Adrenal gland (tissue), 9 donors: ENCODE measurements at regions not wholly inside any gene's neighbourhood (a gene's known extent, or its start where the extent isn't known, plus 50 kb on each side); places are given as distances from the start of the nearest gene placed in this dataset.

Experiments used
- DNase-seq, 7 donors: peaks; one replicate each; pipeline ENCODE4 v3.0.0-alpha.2; 2019 to 2020
- H3K27ac ChIP-seq, 5 donors: fragments of 200-600 bp; sonication (generic) in 4 of 5; 1 replicate in 3 of 5; 2 replicates in 2 of 5; pipeline versions ENCODE4 v1.5.1 to v1.8.0; 2016 to 2020; ENCODE audit warnings: mild to moderate bottlenecking in 1 of 5
- H3K27me3 ChIP-seq: fragments of 200-600 bp; 2 replicates; pipeline ENCODE4 v1.8.0; 2021
- H3K36me3 ChIP-seq, 2 donors: fragments of 200-600 bp; replicated peaks in 1 of 2; 1 replicate in 1 of 2; 2 replicates in 1 of 2; pipeline versions ENCODE4 v1.5.1 to v1.8.0; 2018 to 2022
- H3K4me1 ChIP-seq, 2 donors: fragments of 200-600 bp; replicated peaks in 1 of 2; 1 replicate in 1 of 2; 2 replicates in 1 of 2; pipeline versions ENCODE4 v1.5.1 to v1.8.0; 2018 to 2021
- H3K4me3 ChIP-seq, 4 donors: fragments of 200-600 bp; sonication (generic) in 3 of 4; one replicate each; pipeline ENCODE4 v1.5.1; 2016 to 2018
- H3K9me3 ChIP-seq, 3 donors: fragments of 200-600 bp; sonication (generic) in 1 of 3; replicated peaks in 1 of 3; 1 replicate in 2 of 3; 2 replicates in 1 of 3; pipeline versions ENCODE4 v1.5.1 to v1.8.0; 2016 to 2021
- POLR2A ChIP-seq, 2 donors: fragments of 450-650 bp; IDR thresholded peaks; one replicate each; pipeline ENCODE4 v1.6.1; 2017; ENCODE audit warnings: antibody characterized with exemption in 2 of 2, mild to moderate bottlenecking in 2 of 2, moderate library complexity in 1 of 2
- WGBS, 4 donors: extraction: QIAGEN DNeasy Blood & Tissue Kit in 2 of 4; methylation state at CpG; one replicate each; pipeline versions ENCODE4 v1.1.5 to v1.1.7; 2013 to 2017; 5-methylcytosine and 5-hydroxymethylcytosine counted together
- intact Hi-C, 2 donors: fragments of 100-400 bp; cut with DNase I; formaldehyde crosslinking; loops; one replicate each; pipeline versions ENCODE4 v1.14.1 to v1.15.0; 2022 to 2023
- TF ChIP-seq, protein P1 (sequence below), 6 experiments: fragments of 450-650 bp in 4 of 6; fragments of 200-600 bp in 2 of 6; sonication (generic) in 1 of 6; IDR thresholded peaks; 1 replicate in 5 of 6; 2 replicates in 1 of 6; pipeline versions ENCODE4 v1.5.1 to v1.8.0; 2016 to 2021; ENCODE audit warnings: antibody characterized with exemption in 6 of 6, mild to moderate bottlenecking in 2 of 6, moderate library complexity in 1 of 6
- donor health status: healthy with polysubstance abuse.
- donor health status: Bipolar disorder and iron deficiency.
- donor health status: DM: yes; HTN: yes; CAD: no.
- donor health status: DM: no; HTN: no; CAD: no.
- donor health status: DM: no; HTN: no; CAD: no.

DNA sequence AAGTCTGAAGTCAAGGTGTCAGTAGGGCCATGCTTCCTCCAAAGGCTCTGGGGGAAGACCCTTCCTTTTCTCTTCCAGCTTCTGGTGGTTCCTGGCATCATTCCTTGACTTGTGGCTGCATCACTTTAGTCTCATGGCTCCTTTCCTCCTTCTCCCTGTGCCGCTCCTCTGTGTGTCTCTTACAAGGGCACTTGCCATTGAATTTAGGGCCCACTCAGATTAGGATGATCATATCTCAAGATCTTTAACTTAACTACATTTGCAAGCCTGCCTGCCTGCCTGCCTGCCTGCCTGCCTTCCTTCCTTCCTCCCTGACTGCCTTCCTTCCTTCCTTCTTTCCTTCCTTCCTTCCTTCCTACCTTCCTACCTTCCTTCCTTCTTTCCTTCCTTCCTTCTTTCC lies 89.7 kb upstream of the MPHOSPH6 start:
- no peaks in the 10 kb centered on the region for H3K36me3 ChIP-seq
- H3K4me3 ChIP-seq, result no peak overlapping the region
- WGBS, 4 donors, result 79 to 92% (median 86%) methylated on average over 1 of the region's 1 CpG
- no peak overlapping the region for H3K27ac ChIP-seq
- TF ChIP-seq POLR2A (IDR thresholded peaks at IDR 0.05), result no peak
- TF ChIP-seq, protein P1, sequence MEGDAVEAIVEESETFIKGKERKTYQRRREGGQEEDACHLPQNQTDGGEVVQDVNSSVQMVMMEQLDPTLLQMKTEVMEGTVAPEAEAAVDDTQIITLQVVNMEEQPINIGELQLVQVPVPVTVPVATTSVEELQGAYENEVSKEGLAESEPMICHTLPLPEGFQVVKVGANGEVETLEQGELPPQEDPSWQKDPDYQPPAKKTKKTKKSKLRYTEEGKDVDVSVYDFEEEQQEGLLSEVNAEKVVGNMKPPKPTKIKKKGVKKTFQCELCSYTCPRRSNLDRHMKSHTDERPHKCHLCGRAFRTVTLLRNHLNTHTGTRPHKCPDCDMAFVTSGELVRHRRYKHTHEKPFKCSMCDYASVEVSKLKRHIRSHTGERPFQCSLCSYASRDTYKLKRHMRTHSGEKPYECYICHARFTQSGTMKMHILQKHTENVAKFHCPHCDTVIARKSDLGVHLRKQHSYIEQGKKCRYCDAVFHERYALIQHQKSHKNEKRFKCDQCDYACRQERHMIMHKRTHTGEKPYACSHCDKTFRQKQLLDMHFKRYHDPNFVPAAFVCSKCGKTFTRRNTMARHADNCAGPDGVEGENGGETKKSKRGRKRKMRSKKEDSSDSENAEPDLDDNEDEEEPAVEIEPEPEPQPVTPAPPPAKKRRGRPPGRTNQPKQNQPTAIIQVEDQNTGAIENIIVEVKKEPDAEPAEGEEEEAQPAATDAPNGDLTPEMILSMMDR (IDR thresholded peaks at IDR 0.05), result no peak
- no peaks in the 10 kb centered on the region for H3K9me3 ChIP-seq
- intact Hi-C loops, result loop anchor here in 1 of 2 donors (10.0 kb wide), 2 partner anchors 195 to 955 kb away; no protein-coding TSS in a partner anchor
- no peaks in the 10 kb centered on the region for H3K4me1 ChIP-seq
- no peaks in the 10 kb centered on the region for H3K27me3 ChIP-seq
- DNase-seq, result no peak

DNA sequence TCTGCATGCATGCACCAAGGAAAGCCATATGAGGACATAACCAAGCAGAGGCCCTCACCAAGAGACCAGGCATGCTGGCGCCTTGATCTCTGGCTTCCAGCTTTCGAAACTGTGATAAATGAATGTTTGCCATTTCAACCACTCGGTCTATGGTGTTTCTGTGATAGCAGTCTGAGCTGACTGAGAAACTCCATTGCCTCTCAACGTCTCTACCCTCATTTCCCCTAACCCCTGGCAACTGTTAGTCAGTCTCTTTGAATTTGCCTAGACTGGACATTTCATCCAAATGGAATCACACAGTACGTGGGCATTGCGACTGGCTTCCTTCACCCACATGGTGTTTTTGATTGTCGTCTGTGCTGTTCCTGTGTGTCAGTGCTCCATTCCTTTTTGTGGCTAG lies 88.0 kb upstream of the MPHOSPH6 start:
- intact Hi-C loops, result no loop called here
- Histone ChIP-seq H3K27me3 (no peaks in the 10 kb centered on the region), H3K4me1 (no peaks in the 10 kb centered on the region), H3K36me3 (no peaks in the 10 kb centered on the region), H3K9me3 (no peaks in the 10 kb centered on the region), H3K4me3 (no peak overlapping the region), H3K27ac (no peak overlapping the region)
- TF ChIP-seq POLR2A (IDR thresholded peaks at IDR 0.05), result no peak
- TF ChIP-seq, protein P1 (IDR thresholded peaks at IDR 0.05), result no peak
- 74 to 87% (median 81%) methylated on average over 7 of the region's 7 CpGs for WGBS, 4 donors
- no peak for DNase-seq

DNA sequence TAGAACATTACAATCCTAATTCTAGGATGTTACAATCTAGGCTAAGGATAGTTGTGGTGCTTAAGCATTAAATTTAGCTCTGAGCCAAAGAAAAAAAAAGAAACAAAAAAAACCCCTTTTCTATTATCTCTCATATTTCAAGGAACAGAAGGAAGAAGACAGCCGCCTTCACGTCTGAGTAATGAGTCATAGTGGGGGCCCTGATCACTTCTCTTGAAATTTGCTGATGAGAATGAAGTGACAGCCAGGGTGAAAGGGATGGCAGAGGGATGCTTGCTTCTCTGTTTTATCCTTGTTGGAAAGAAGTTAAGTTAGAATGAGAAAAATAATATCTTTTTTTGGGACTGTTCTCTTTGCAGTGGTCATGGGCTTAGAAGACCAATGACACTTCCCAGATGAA lies 82.6 kb upstream of the MPHOSPH6 start:
- no peak for DNase-seq
- H3K9me3 ChIP-seq, result no peaks in the 10 kb centered on the region

DNA sequence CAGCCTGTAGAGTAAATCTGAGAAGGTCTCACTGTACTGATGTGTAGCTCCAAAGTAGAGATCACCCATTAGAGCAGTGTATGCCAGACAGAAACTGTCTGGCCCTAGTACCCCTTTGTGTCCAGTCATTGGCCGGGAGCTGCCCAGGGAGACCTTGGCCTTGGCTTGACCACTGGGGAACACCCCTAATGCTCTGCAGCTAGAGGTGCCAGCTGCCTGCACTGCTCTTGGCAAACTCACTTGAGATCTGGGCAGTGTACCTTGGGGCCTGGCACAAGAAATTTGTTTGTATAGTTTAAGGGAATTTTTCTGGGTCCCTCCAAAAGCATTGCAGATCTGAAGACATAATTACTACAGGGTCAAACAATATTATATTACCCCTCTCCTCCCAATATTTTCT lies 78.7 kb upstream of the MPHOSPH6 start:
- Histone ChIP-seq H3K9me3 (no peaks in the 10 kb centered on the region), H3K4me3 (no peak overlapping the region), H3K27me3 (no peaks in the 10 kb centered on the region), H3K36me3 (no peaks in the 10 kb centered on the region), H3K27ac (no peak overlapping the region), H3K4me1 (no peaks in the 10 kb centered on the region)
- intact Hi-C loops, result no loop called here
- TF ChIP-seq, protein P1 (IDR thresholded peaks at IDR 0.05), result no peak
- no peak for TF ChIP-seq POLR2A (IDR thresholded peaks at IDR 0.05)
- DNase-seq, result peak in 1 of 7 donors; percentile 14
- 38 to 50% (median 49%) methylated on average over 1 of the region's 1 CpG; no CpG with 5 or more reads in 1 of the 4 donors for WGBS, 4 donors

More for the DNA sequence above, 82.6 kb upstream of the MPHOSPH6 start:
- WGBS, 4 donors, result 54 to 69% (median 56%) methylated on average over 2 of the region's 2 CpGs
- no peak for TF ChIP-seq POLR2A (IDR thresholded peaks at IDR 0.05)
- TF ChIP-seq, protein P1 (IDR thresholded peaks at IDR 0.05), result no peak
- no peak overlapping the region for H3K27ac ChIP-seq
- H3K36me3 ChIP-seq, result no peaks in the 10 kb centered on the region
- H3K27me3 ChIP-seq, result no peaks in the 10 kb centered on the region
- no peaks in the 10 kb centered on the region for H3K4me1 ChIP-seq
- intact Hi-C loops, result no loop called here
- no peak overlapping the region for H3K4me3 ChIP-seq
